ENCODE measurements at regions not wholly inside any gene's neighbourhood (a gene's known extent, or its start where the extent isn't known, plus 50 kb on each side); places are given as distances from the start of the nearest gene placed in this dataset.
A peak's percentile ranks its signal among the peaks of the same experiment; 100 is the strongest.
"Not testable (repeated sequence)": the region's sequence is repeated elsewhere in the genome, so short reads cannot be mapped to it uniquely, and the experiment has no call there.

DNA sequence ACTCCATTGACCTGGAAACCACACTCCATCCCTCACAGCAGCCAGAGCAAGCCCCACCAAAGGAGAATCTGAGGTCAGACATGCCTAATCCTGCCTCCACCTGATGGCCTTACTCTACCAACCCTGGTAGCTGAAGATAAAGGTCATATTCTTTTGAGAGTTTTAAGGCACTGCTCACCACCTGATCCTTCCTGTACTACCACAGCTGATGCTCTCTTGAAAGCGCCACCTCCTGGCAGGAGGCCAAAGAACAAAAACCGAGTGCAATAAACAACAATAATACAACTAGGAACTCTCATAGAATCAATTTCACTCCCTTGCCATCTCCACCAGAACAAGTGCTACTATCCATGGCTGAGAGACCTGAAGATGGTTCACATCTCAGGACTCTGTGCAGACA is 301.6 kb downstream of the NAF1 start:
- POLR2A ChIA-PET, result interaction anchor here (0.7 to 1.0 kb wide), 2 partner anchors 10 to 34 kb away, joined by 3 to 4 read pairs; no protein-coding TSS in a partner anchor
- no peaks in the 10 kb centered on the region for H3K36me3 ChIP-seq (ENCODE audit: insufficient read depth, low read length)
- DNase-seq (ENCODE audit: low spot score), result peak; percentile 4
- no peak overlapping the region for H2AFZ ChIP-seq (ENCODE audit: low read length)
- no peak for TF ChIP-seq EZH2phosphoT487 (IDR thresholded peaks at IDR 0.05; ENCODE audit: borderline replicate concordance, low read depth, low read length)
- TF ChIP-seq, protein P1, sequence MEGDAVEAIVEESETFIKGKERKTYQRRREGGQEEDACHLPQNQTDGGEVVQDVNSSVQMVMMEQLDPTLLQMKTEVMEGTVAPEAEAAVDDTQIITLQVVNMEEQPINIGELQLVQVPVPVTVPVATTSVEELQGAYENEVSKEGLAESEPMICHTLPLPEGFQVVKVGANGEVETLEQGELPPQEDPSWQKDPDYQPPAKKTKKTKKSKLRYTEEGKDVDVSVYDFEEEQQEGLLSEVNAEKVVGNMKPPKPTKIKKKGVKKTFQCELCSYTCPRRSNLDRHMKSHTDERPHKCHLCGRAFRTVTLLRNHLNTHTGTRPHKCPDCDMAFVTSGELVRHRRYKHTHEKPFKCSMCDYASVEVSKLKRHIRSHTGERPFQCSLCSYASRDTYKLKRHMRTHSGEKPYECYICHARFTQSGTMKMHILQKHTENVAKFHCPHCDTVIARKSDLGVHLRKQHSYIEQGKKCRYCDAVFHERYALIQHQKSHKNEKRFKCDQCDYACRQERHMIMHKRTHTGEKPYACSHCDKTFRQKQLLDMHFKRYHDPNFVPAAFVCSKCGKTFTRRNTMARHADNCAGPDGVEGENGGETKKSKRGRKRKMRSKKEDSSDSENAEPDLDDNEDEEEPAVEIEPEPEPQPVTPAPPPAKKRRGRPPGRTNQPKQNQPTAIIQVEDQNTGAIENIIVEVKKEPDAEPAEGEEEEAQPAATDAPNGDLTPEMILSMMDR (conservative IDR thresholded peaks at IDR 0.05; ENCODE audit: low read length), result peak; percentile 73
- H3K9me2 ChIP-seq (ENCODE audit: insufficient read depth, low read length), result no peaks in the 10 kb centered on the region
- no TSS peak for BruUV-seq (replicated peaks)
- H3K79me2 ChIP-seq (ENCODE audit: insufficient read depth, low read depth, low read length), result no peaks in the 10 kb centered on the region
- CTCF ChIA-PET (ENCODE audit: unreplicated experiment), result no interaction called here
- no peak overlapping the region for H3K4me2 ChIP-seq (ENCODE audit: low read length)
- intact Hi-C loops (cut with micrococcal nuclease; ENCODE audit: unreplicated experiment), result no loop called here
- H3K4me1 ChIP-seq (ENCODE audit: insufficient read depth, low read length, poor library complexity, severe bottlenecking), result no peaks in the 10 kb centered on the region
- no peak overlapping the region for H3K4me3 ChIP-seq (ENCODE audit: low read depth, low read length, poor library complexity, severe bottlenecking)
- H3K9me3 ChIP-seq (ENCODE audit: low read length), result no peaks in the 10 kb centered on the region
- no peaks in the 10 kb centered on the region for H4K20me1 ChIP-seq (ENCODE audit: insufficient read depth, low read length)
- H3K27ac ChIP-seq (ENCODE audit: low read depth, low read length, poor library complexity, severe bottlenecking), result no peak overlapping the region

DNA sequence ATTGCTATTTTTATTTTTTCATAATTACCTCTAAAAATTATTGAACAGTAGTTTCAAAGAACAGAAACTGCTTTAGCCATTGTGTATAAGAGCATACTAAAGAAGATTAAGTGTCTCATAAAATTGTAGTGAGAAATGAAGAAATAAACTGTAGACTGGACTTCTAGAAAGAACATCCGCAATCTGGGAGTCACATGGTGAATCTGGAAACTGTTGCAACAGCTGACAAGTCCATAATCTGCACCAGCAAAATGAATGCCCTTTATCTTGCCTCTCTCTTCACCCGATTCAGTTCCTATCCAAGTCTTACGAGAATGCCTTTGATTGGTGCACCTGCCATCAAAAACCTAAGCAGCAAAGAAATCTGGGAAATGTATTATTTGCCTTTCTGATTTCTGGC is 312.9 kb downstream of the NAF1 start:
- TF ChIP-seq, protein P1 (conservative IDR thresholded peaks at IDR 0.05; ENCODE audit: low read length), result no peak
- TF ChIP-seq EZH2phosphoT487 (IDR thresholded peaks at IDR 0.05; ENCODE audit: borderline replicate concordance, low read depth, low read length), result no peak
- no peak overlapping the region for H2AFZ ChIP-seq (ENCODE audit: low read length)
- no peak overlapping the region for H3K27ac ChIP-seq (ENCODE audit: low read depth, low read length, poor library complexity, severe bottlenecking)
- H3K9me2 ChIP-seq (ENCODE audit: insufficient read depth, low read length), result no peaks in the 10 kb centered on the region
- CTCF ChIA-PET (ENCODE audit: unreplicated experiment), result no interaction called here
- no peaks in the 10 kb centered on the region for H3K9me3 ChIP-seq (ENCODE audit: low read length)
- POLR2A ChIA-PET, result interaction anchor here (1.2 kb wide), 1 partner anchor 10 kb away, joined by 3 read pairs; no protein-coding TSS in a partner anchor
- no peak for DNase-seq (ENCODE audit: low spot score)
- intact Hi-C loops (cut with micrococcal nuclease; ENCODE audit: unreplicated experiment), result no loop called here
- no peaks in the 10 kb centered on the region for H3K79me2 ChIP-seq (ENCODE audit: insufficient read depth, low read depth, low read length)
- H3K36me3 ChIP-seq (ENCODE audit: insufficient read depth, low read length), result no peaks in the 10 kb centered on the region
- BruUV-seq (replicated peaks), result no TSS peak
- H4K20me1 ChIP-seq (ENCODE audit: insufficient read depth, low read length), result no peaks in the 10 kb centered on the region
- no peak overlapping the region for H3K4me2 ChIP-seq (ENCODE audit: low read length)
- no peaks in the 10 kb centered on the region for H3K4me1 ChIP-seq (ENCODE audit: insufficient read depth, low read length, poor library complexity, severe bottlenecking)
- H3K4me3 ChIP-seq (ENCODE audit: low read depth, low read length, poor library complexity, severe bottlenecking), result no peak overlapping the region

DNA sequence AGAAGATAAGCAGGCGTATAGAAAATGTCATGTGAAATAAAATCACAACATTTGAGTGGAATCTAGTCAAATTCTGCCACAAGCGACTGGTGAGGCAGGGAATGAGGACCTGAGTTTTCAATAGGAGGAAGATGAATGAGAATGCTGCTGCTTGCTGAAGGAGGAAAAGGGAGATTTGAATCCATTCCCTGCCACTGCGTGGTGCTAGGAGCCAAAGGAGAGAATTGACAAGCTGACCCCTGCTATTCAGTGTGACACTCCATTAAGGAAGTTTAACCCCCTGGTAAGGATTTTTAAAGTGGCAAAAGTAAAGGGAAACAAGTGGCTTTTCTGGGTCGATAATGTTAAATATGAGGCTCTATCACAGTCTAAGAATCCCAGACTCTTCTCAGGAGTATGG is 314.0 kb downstream of the NAF1 start:
- no peaks in the 10 kb centered on the region for H3K79me2 ChIP-seq (ENCODE audit: insufficient read depth, low read depth, low read length)
- H3K4me2 ChIP-seq (ENCODE audit: low read length), result no peak overlapping the region
- no peaks in the 10 kb centered on the region for H3K9me2 ChIP-seq (ENCODE audit: insufficient read depth, low read length)
- H2AFZ ChIP-seq (ENCODE audit: low read length), result no peak overlapping the region
- POLR2A ChIA-PET, result no interaction called here
- H4K20me1 ChIP-seq (ENCODE audit: insufficient read depth, low read length), result no peaks in the 10 kb centered on the region
- DNase-seq (ENCODE audit: low spot score), result no peak
- intact Hi-C loops (cut with micrococcal nuclease; ENCODE audit: unreplicated experiment), result no loop called here
- no peaks in the 10 kb centered on the region for H3K36me3 ChIP-seq (ENCODE audit: insufficient read depth, low read length)
- no peak overlapping the region for H3K4me3 ChIP-seq (ENCODE audit: low read depth, low read length, poor library complexity, severe bottlenecking)
- no peak overlapping the region for H3K27ac ChIP-seq (ENCODE audit: low read depth, low read length, poor library complexity, severe bottlenecking)
- no peak for TF ChIP-seq EZH2phosphoT487 (IDR thresholded peaks at IDR 0.05; ENCODE audit: borderline replicate concordance, low read depth, low read length)
- TF ChIP-seq, protein P1 (conservative IDR thresholded peaks at IDR 0.05; ENCODE audit: low read length), result no peak
- BruUV-seq (replicated peaks), result no TSS peak
- H3K9me3 ChIP-seq (ENCODE audit: low read length), result no peaks in the 10 kb centered on the region
- no peaks in the 10 kb centered on the region for H3K4me1 ChIP-seq (ENCODE audit: insufficient read depth, low read length, poor library complexity, severe bottlenecking)
- CTCF ChIA-PET (ENCODE audit: unreplicated experiment), result no interaction called here

DNA sequence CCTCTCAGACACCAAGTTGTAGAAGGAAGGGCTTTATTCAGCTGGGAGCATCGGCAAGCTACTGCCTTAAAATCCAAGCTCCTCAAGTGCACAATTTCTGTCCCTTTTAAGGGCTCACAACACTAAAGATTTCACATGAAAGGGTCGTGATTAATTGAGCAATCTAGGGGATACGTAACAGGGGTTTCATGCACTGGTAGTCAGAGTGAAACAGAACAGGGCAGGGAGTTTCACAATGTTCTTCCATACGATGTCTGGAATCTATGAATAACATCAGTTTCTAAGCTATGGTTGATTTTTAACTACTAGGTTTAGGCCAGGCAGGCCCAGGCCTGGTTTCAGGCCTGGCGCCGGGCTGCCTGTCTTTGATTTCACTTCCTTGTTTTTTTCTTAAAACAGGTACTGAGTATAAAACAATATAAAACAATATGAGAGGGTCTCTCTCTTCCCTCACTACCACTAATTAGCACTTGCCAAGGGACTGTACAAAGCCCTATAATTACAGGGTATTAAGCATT is 315.4 kb downstream of the NAF1 start:
- H4K20me1 ChIP-seq (ENCODE audit: insufficient read depth, low read length); H3K27ac ChIP-seq (ENCODE audit: low read depth, low read length, poor library complexity, severe bottlenecking); DNase-seq (ENCODE audit: low spot score); CTCF ChIA-PET (ENCODE audit: unreplicated experiment); H3K4me2 ChIP-seq (ENCODE audit: low read length); H3K4me3 ChIP-seq (ENCODE audit: low read depth, low read length, poor library complexity, severe bottlenecking); H3K79me2 ChIP-seq (ENCODE audit: insufficient read depth, low read depth, low read length); H3K4me1 ChIP-seq (ENCODE audit: insufficient read depth, low read length, poor library complexity, severe bottlenecking); intact Hi-C loops (cut with micrococcal nuclease; ENCODE audit: unreplicated experiment); H3K9me2 ChIP-seq (ENCODE audit: insufficient read depth, low read length); H3K9me3 ChIP-seq (ENCODE audit: low read length); H3K36me3 ChIP-seq (ENCODE audit: insufficient read depth, low read length); BruUV-seq (replicated peaks): not testable (repeated sequence)
- H2AFZ ChIP-seq (ENCODE audit: low read length), result peak overlapping the region; percentile 42; the same call in 1 of the 2 replicates
- POLR2A ChIA-PET, result interaction anchor here (0.6 to 1.8 kb wide), 4 partner anchors 8 to 37 kb away, joined by 4 to 5 read pairs (median 4); no protein-coding TSS in a partner anchor
